Neural progenitor cell (in vitro differentiated cells): ENCODE measurements at regions not wholly inside any gene's neighbourhood (a gene's known extent, or its start where the extent isn't known, plus 50 kb on each side); places are given as distances from the start of the nearest gene placed in this dataset.

Experiments used
- DNase-seq: peaks from one replicate; pipeline ENCODE4 v3.0.0-alpha.2; 2016; ENCODE audit warnings: low spot score
- H2AFZ ChIP-seq: fragments of 200-600 bp; sonication (generic); replicated peaks from 2 replicates; pipeline ENCODE4 v1.6.1; 2016; ENCODE audit warnings: antibody characterized with exemption
- H3F3A ChIP-seq: fragments of 200-600 bp; sonication (generic); 2 replicates; pipeline ENCODE4 v1.6.1; 2016; ENCODE audit warnings: antibody characterized with exemption, low read depth
- H3K27ac ChIP-seq: fragments of 200-600 bp; sonication (generic); 2 replicates; pipeline ENCODE4 v1.5.1; 2016; ENCODE audit warnings: mild to moderate bottlenecking
- H3K27me3 ChIP-seq: fragments of 200-600 bp; sonication (generic); 2 replicates; pipeline ENCODE4 v1.6.1; 2016; ENCODE audit warnings: mild to moderate bottlenecking, moderate library complexity
- H3K36me3 ChIP-seq: fragments of 200-600 bp; sonication (generic); 2 replicates; pipeline ENCODE4 v1.5.1; 2016
- H3K4me1 ChIP-seq: fragments of 200-600 bp; sonication (generic); 2 replicates; pipeline ENCODE4 v1.6.1; 2016; ENCODE audit warnings: mixed run types
- H3K4me2 ChIP-seq: fragments of 200-600 bp; sonication (generic); 2 replicates; pipeline ENCODE4 v1.6.1; 2016
- H3K4me3 ChIP-seq: fragments of 200-600 bp; sonication (generic); 2 replicates; pipeline ENCODE4 v1.5.1; 2016
- H3K79me2 ChIP-seq: fragments of 200-600 bp; sonication (generic); 2 replicates; pipeline ENCODE4 v1.6.1; 2016; ENCODE audit warnings: low read depth
- H3K9ac ChIP-seq: fragments of 200-600 bp; sonication (generic); 2 replicates; pipeline ENCODE4 v1.6.1; 2016
- H3K9me3 ChIP-seq: fragments of 200-600 bp; sonication (generic); 2 replicates; pipeline ENCODE4 v1.5.1; 2016; ENCODE audit warnings: low read depth
- H4K20me1 ChIP-seq: fragments of 200-600 bp; sonication (generic); 2 replicates; pipeline ENCODE4 v1.6.1; 2016; ENCODE audit warnings: low read depth
- H3K27ac Mint-ChIP-seq: 3 replicates; pipeline ENCODE4 v1.8.0; 2021; ENCODE audit warnings: mixed read lengths
- H3K27me3 Mint-ChIP-seq: 2 replicates; pipeline ENCODE4 v1.8.0; 2022; ENCODE audit warnings: low read depth, mild to moderate bottlenecking, inconsistent platforms, moderate library complexity, mixed read lengths; ENCODE audit not compliant: insufficient read depth
- H3K36me3 Mint-ChIP-seq: 3 replicates; pipeline ENCODE4 v1.8.0; 2021; ENCODE audit warnings: mixed read lengths
- H3K4me1 Mint-ChIP-seq: 3 replicates; pipeline ENCODE4 v1.8.0; 2021; ENCODE audit warnings: mixed read lengths
- H3K4me3 Mint-ChIP-seq: 3 replicates; pipeline ENCODE4 v1.8.0; 2021; ENCODE audit warnings: mild to moderate bottlenecking, moderate library complexity, mixed read lengths
- H3K9me3 Mint-ChIP-seq: 3 replicates; pipeline ENCODE4 v1.8.0; 2020; ENCODE audit warnings: mixed read lengths
- EZH2 ChIP-seq: fragments of 200-600 bp; sonication (generic); IDR thresholded peaks from 2 replicates; pipeline ENCODE4 v1.6.1; 2017; ENCODE audit warnings: antibody characterized with exemption, mild to moderate bottlenecking, moderate library complexity
- EZH2phosphoT487 ChIP-seq: fragments of 200-600 bp; sonication (generic); IDR thresholded peaks from 2 replicates; pipeline ENCODE4 v1.6.1; 2017; ENCODE audit warnings: antibody characterized with exemption
- TF ChIP-seq, protein P1 (sequence below): fragments of 200-600 bp; sonication (generic); IDR thresholded peaks from 2 replicates; pipeline ENCODE4 v1.5.1; 2017; ENCODE audit warnings: antibody characterized with exemption, mild to moderate bottlenecking

DNA sequence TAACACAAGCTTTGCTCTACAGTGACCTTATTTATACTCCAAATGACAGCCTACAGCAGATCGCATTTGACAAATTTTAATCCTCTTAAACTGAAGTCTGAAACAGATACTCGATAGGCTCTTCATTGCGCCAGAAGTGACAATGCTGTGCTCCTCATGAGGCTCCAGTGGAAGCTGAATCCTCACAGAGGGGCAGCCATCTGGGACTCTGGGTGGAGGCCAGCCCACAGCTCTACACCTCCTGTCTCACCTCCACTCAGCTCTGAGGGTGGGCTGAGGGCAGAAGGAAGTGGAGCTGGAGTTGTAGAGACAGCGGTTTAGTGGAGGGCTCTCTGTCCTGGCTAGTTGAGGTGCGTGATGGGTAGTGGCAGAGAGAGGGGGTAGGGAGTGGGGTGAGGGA lies 283.3 kb upstream of the ANKRD55 start:
- Histone ChIP-seq H4K20me1 (no peaks in the 10 kb centered on the region), H2AFZ (no peak overlapping the region), H3F3A (no peaks in the 10 kb centered on the region), H3K79me2 (no peaks in the 10 kb centered on the region), H3K4me1 (peaks cover 4% of the 10 kb centered on the region), H3K36me3 (no peaks in the 10 kb centered on the region), H3K9ac (no peak overlapping the region), H3K4me3 (no peak overlapping the region), H3K27me3 (no peaks in the 10 kb centered on the region), H3K27ac (no peak overlapping the region), H3K4me2 (no peak overlapping the region), H3K9me3 (no peaks in the 10 kb centered on the region)
- no peaks in the 10 kb centered on the region for H3K36me3 Mint-ChIP-seq
- peaks cover 13% of the 10 kb centered on the region for H3K4me1 Mint-ChIP-seq
- H3K27me3 Mint-ChIP-seq, result peaks cover 7% of the 10 kb centered on the region
- H3K27ac Mint-ChIP-seq, result no peak overlapping the region
- no peak overlapping the region for H3K4me3 Mint-ChIP-seq
- DNase-seq, result no peak
- no peaks in the 10 kb centered on the region for H3K9me3 Mint-ChIP-seq
- TF ChIP-seq EZH2 (no peak), EZH2phosphoT487 (no peak)
- TF ChIP-seq, protein P1, sequence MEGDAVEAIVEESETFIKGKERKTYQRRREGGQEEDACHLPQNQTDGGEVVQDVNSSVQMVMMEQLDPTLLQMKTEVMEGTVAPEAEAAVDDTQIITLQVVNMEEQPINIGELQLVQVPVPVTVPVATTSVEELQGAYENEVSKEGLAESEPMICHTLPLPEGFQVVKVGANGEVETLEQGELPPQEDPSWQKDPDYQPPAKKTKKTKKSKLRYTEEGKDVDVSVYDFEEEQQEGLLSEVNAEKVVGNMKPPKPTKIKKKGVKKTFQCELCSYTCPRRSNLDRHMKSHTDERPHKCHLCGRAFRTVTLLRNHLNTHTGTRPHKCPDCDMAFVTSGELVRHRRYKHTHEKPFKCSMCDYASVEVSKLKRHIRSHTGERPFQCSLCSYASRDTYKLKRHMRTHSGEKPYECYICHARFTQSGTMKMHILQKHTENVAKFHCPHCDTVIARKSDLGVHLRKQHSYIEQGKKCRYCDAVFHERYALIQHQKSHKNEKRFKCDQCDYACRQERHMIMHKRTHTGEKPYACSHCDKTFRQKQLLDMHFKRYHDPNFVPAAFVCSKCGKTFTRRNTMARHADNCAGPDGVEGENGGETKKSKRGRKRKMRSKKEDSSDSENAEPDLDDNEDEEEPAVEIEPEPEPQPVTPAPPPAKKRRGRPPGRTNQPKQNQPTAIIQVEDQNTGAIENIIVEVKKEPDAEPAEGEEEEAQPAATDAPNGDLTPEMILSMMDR, result no peak

DNA sequence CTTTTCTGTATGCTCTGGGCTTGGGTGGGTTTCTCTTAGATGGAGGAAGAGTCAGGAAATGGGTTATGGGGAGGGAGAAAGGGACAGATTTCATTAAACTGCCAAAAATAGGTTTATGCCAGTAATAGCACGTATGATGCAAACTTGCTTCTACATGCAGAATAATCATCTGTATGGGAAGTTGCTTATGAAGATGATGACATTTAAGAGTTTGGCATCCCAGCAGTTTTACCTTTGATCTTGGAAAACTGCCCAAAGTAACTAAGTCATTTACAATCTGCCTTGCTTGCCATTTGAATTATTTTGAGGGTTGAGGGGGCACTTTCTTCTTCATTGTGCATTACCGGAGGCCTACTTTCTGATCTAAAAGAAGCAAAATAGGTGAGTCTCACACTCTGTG lies 282.9 kb upstream of the ANKRD55 start:
- Mint-ChIP-seq H3K36me3 (no peaks in the 10 kb centered on the region), H3K9me3 (no peaks in the 10 kb centered on the region), H3K27me3 (peaks cover 7% of the 10 kb centered on the region), H3K4me1 (peaks cover 13% of the 10 kb centered on the region), H3K4me3 (no peak overlapping the region), H3K27ac (no peak overlapping the region)
- H4K20me1 ChIP-seq, result no peaks in the 10 kb centered on the region
- no peak overlapping the region for H3K4me3 ChIP-seq
- H3K27me3 ChIP-seq, result no peaks in the 10 kb centered on the region
- H3K79me2 ChIP-seq, result no peaks in the 10 kb centered on the region
- no peaks in the 10 kb centered on the region for H3K36me3 ChIP-seq
- no peak overlapping the region for H2AFZ ChIP-seq
- no peak overlapping the region for H3K4me2 ChIP-seq
- TF ChIP-seq EZH2, result no peak
- TF ChIP-seq EZH2phosphoT487, result no peak
- TF ChIP-seq, protein P1, result no peak
- DNase-seq, result no peak
- H3K9ac ChIP-seq, result no peak overlapping the region
- no peak overlapping the region for H3K27ac ChIP-seq
- no peaks in the 10 kb centered on the region for H3K9me3 ChIP-seq
- H3K4me1 ChIP-seq, result peaks cover 4% of the 10 kb centered on the region
- no peaks in the 10 kb centered on the region for H3F3A ChIP-seq

DNA sequence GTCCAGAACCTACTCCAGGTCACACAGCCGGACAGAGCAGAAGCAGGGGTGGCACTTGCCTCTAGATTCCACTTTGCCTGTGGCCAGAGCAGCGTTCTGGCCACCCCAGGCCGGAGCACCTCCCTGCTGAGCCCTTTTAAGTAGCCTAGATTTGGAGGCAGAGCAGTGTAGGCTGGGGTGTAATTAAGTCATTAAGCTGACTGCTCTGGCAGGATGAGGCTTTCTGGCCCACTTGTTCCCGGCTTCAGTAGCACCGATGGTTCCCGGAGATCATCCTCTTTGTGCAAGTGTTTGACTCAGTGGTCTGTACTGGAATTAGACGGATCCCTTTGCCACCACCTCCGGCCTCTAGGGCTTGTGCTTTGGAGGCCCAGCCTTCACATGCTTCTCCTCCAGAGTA lies 281.9 kb upstream of the ANKRD55 start:
- Histone ChIP-seq H3K4me2 (no peak overlapping the region), H4K20me1 (no peaks in the 10 kb centered on the region), H3K9ac (no peak overlapping the region), H3K36me3 (no peaks in the 10 kb centered on the region), H3K27ac (no peak overlapping the region), H3K79me2 (no peaks in the 10 kb centered on the region), H3K27me3 (no peaks in the 10 kb centered on the region), H3K9me3 (no peaks in the 10 kb centered on the region), H2AFZ (no peak overlapping the region), H3K4me3 (no peak overlapping the region), H3K4me1 (peaks cover 4% of the 10 kb centered on the region), H3F3A (no peaks in the 10 kb centered on the region)
- peaks cover 7% of the 10 kb centered on the region for H3K27me3 Mint-ChIP-seq
- H3K4me3 Mint-ChIP-seq, result no peak overlapping the region
- peak overlapping the region; percentile 64 for H3K27ac Mint-ChIP-seq
- TF ChIP-seq EZH2phosphoT487 (no peak), EZH2 (no peak)
- TF ChIP-seq, protein P1, result no peak
- peak; percentile 23 for DNase-seq
- H3K36me3 Mint-ChIP-seq, result no peaks in the 10 kb centered on the region
- H3K4me1 Mint-ChIP-seq, result peaks cover 13% of the 10 kb centered on the region
- H3K9me3 Mint-ChIP-seq, result no peaks in the 10 kb centered on the region
